GM12872 (cell line): ENCODE measurements at regions not wholly inside any gene's neighbourhood (a gene's known extent, or its start where the extent isn't known, plus 50 kb on each side); places are given as distances from the start of the nearest gene placed in this dataset.

Source experiments
- CTCF ChIP-seq: IDR thresholded peaks from 3 replicates; pipeline ENCODE4 v1.5.1; 2011; ENCODE audit warnings: low read depth, mild to moderate bottlenecking, low read length, moderate library complexity; ENCODE audit not compliant: insufficient read depth

- peak; percentile 2; the same call in 1 of the 3 replicates for TF ChIP-seq CTCF
Measured at GRCh38 chr2:12990523-12990922, 273.8 kb downstream of the TRIB2 start.

GRCh38 chr2:12998685-12999084 lies 281.9 kb downstream of the TRIB2 start:
- no peak for TF ChIP-seq CTCF

- no peak for TF ChIP-seq CTCF
Measured at GRCh38 chr2:13000664-13001363, 284.1 kb downstream of the TRIB2 start.

- TF ChIP-seq CTCF: no peak
Measured at GRCh38 chr2:13001408-13001807, 284.7 kb downstream of the TRIB2 start.

- no peak for TF ChIP-seq CTCF
Measured at GRCh38 chr2:13002536-13003331, 286.0 kb downstream of the TRIB2 start.

GRCh38 chr2:13003500-13003899 lies 286.8 kb downstream of the TRIB2 start:
- TF ChIP-seq CTCF: no peak

- TF ChIP-seq CTCF: no peak
Measured at GRCh38 chr2:13005048-13005447, 288.3 kb downstream of the TRIB2 start.
